AG04450 (cell line): ENCODE measurements at regions not wholly inside any gene's neighbourhood (a gene's known extent, or its start where the extent isn't known, plus 50 kb on each side); places are given as distances from the start of the nearest gene placed in this dataset.

Source experiments
- CTCF ChIA-PET: fragments of 300-600, 350-600 bp; formaldehyde crosslinking; extraction: SDS; loops from one replicate; lab custom pipeline; 2022; ENCODE audit warnings: antibody characterized with exemption, inconsistent platforms; lab: Charles Lee
- POLR2A ChIA-PET: fragments of 350-600 bp; formaldehyde crosslinking; extraction: SDS; loops from one replicate; lab custom pipeline; 2021; ENCODE audit warnings: antibody characterized with exemption, inconsistent platforms; lab: Yijun Ruan, JAX
- DNase-seq: peaks from one replicate; pipeline ENCODE4 v3.0.0-alpha.2; 2011; ENCODE audit warnings: low read depth, low spot score
- H3K27ac ChIP-seq: one replicate; pipeline ENCODE4 v1.5.1; 2012; ENCODE audit warnings: low read depth, low read length, control low read depth
- H3K27me3 ChIP-seq: one replicate; pipeline ENCODE4 v1.6.0; 2012; ENCODE audit warnings: low read length; ENCODE audit not compliant: control insufficient read depth, insufficient read depth
- H3K4me3 ChIP-seq: 2 replicates; pipeline ENCODE4 v1.5.1; 2011; ENCODE audit warnings: mild to moderate bottlenecking, low read depth, low read length, control low read depth
- H3K9me3 ChIP-seq: 2 replicates; pipeline ENCODE4 v1.5.1; 2012; ENCODE audit warnings: low read length; ENCODE audit not compliant: control insufficient read depth, insufficient read depth
- TF ChIP-seq, protein P1 (sequence below): IDR thresholded peaks from 2 replicates; pipeline ENCODE4 v1.5.1; 2011; ENCODE audit warnings: low read depth, low read length, control low read depth, inconsistent platforms

DNA sequence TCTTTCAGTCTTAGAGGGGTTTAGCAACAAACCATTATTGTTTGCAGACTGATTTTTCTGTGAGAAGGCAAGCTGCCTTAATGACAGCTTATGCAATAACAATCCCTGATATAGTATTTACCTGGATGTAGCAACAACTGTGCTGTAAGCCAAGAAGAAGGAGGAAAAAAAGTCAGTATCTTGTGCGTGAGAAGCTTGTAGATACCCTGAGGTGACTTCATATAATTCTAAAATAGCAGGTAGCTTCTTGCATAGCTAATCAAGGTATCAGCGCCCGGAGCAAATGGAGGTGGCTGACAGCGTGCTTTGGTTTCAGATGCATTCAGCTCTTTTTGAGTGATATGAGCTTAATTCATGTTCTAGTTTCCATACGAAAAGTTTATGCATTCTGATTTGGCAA lies 309.8 kb downstream of the KLF5 start:
- H3K27me3 ChIP-seq = peaks cover 6% of the 10 kb centered on the region
- H3K4me3 ChIP-seq = no peak overlapping the region
- DNase-seq = no peak
- no peaks in the 10 kb centered on the region for H3K9me3 ChIP-seq
- POLR2A ChIA-PET = no interaction called here
- TF ChIP-seq, protein P1, sequence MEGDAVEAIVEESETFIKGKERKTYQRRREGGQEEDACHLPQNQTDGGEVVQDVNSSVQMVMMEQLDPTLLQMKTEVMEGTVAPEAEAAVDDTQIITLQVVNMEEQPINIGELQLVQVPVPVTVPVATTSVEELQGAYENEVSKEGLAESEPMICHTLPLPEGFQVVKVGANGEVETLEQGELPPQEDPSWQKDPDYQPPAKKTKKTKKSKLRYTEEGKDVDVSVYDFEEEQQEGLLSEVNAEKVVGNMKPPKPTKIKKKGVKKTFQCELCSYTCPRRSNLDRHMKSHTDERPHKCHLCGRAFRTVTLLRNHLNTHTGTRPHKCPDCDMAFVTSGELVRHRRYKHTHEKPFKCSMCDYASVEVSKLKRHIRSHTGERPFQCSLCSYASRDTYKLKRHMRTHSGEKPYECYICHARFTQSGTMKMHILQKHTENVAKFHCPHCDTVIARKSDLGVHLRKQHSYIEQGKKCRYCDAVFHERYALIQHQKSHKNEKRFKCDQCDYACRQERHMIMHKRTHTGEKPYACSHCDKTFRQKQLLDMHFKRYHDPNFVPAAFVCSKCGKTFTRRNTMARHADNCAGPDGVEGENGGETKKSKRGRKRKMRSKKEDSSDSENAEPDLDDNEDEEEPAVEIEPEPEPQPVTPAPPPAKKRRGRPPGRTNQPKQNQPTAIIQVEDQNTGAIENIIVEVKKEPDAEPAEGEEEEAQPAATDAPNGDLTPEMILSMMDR = no peak
- no peak overlapping the region for H3K27ac ChIP-seq
- CTCF ChIA-PET = interaction anchor here (0.5 kb wide), 1 partner anchor 970 kb away, joined by 4 read pairs; no protein-coding TSS in a partner anchor

DNA sequence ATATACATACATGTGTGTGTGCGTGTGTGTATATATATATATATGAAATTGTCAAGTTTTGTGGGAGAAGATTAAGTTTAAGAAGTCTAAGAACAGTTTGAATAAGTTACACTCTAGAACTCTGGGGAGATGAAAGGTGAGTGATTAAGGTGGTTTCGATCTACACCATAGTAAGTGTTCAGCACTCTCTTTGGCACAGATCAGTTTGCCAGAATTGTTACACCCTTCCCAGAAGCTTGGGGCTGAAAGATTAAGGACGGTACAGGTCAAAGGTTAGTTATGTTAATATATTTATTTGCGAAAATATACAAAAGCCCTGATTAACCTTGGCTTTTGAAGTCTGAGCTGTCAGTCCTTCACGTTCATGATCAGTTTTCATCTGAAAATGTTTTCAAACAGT lies 309.1 kb downstream of the KLF5 start:
- no peak overlapping the region for H3K4me3 ChIP-seq
- TF ChIP-seq, protein P1 = no peak
- peaks cover 6% of the 10 kb centered on the region for H3K27me3 ChIP-seq
- H3K9me3 ChIP-seq = no peaks in the 10 kb centered on the region
- DNase-seq = no peak
- H3K27ac ChIP-seq = no peak overlapping the region
- CTCF ChIA-PET = no interaction called here
- POLR2A ChIA-PET = no interaction called here

DNA sequence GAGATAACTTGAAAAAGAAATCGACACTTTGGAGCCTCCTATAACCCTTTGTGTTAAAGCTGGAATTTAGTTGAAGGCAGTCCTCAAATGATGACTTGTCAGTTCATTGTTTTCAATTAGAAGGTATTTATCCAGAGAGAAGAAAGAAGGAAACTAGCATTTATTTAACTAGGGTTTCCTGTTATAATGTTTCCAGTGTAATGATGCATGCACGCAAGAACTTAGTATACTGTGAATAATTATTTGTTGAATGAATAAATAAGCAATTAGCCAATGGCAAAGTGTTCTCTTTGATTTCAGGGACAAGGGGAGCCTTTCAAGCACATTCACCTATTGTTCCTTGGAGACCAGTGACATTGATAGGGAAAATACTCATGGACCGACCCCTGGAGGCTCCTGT lies 307.4 kb downstream of the KLF5 start:
- H3K27me3 ChIP-seq = peaks cover 3% of the 10 kb centered on the region
- POLR2A ChIA-PET = no interaction called here
- no peaks in the 10 kb centered on the region for H3K9me3 ChIP-seq
- no peak for DNase-seq
- no peak overlapping the region for H3K27ac ChIP-seq
- TF ChIP-seq, protein P1 = no peak
- H3K4me3 ChIP-seq = no peak overlapping the region
- CTCF ChIA-PET = no interaction called here

DNA sequence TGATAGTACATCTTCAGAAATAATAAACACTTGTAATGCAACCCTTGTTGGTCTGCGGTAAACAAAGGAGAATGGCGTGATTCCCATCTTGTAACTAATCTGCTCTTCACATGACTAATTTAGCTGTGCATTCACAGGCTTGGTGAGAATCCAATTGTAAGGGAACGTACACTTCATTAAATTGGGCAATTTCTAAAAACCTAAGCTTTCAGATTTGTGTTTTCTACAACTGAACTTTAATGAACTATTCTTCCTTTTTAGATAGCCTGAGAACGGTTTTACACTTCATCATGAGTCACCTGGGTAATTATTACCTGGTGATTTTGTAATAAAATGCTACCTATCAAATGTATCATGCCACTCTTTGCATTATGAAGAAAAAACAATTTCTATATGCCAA lies 306.9 kb downstream of the KLF5 start:
- no peak overlapping the region for H3K4me3 ChIP-seq
- H3K27me3 ChIP-seq = peaks cover 3% of the 10 kb centered on the region
- ChIA-PET POLR2A (no interaction called here), CTCF (no interaction called here)
- no peak overlapping the region for H3K27ac ChIP-seq
- no peak for DNase-seq
- TF ChIP-seq, protein P1 = no peak
- no peaks in the 10 kb centered on the region for H3K9me3 ChIP-seq

DNA sequence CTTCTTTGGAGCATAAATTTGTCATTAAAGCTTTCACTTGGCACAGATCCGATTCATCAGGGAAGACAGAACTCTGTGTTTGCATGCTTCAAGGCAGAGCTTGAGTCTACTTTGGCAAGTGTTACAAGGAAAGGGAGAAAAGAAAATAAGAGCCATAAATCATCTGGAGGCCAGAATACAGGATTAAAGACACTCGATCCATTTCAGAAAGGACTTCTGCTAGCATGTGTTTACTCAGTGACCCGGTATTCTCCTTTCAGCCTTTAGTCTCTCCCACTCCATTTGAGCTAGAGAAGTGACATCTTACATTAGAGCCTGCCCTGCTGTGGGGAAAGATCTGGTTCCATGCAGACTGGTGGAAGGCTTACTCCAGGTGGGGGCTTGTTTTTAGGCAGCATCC lies 306.4 kb downstream of the KLF5 start:
- POLR2A ChIA-PET = no interaction called here

More for the DNA sequence above, 306.4 kb downstream of the KLF5 start:
- H3K27ac ChIP-seq = no peak overlapping the region
- peaks cover 3% of the 10 kb centered on the region for H3K27me3 ChIP-seq
- CTCF ChIA-PET = no interaction called here
- no peak overlapping the region for H3K4me3 ChIP-seq
- no peak for DNase-seq
- H3K9me3 ChIP-seq = no peaks in the 10 kb centered on the region
- TF ChIP-seq, protein P1 = no peak
